ENCODE measurements at regions not wholly inside any gene's neighbourhood (a gene's known extent, or its start where the extent isn't known, plus 50 kb on each side); places are given as distances from the start of the nearest gene placed in this dataset.
"Not testable (repeated sequence)": the region's sequence is repeated elsewhere in the genome, so short reads cannot be mapped to it uniquely, and the experiment has no call there.

DNA sequence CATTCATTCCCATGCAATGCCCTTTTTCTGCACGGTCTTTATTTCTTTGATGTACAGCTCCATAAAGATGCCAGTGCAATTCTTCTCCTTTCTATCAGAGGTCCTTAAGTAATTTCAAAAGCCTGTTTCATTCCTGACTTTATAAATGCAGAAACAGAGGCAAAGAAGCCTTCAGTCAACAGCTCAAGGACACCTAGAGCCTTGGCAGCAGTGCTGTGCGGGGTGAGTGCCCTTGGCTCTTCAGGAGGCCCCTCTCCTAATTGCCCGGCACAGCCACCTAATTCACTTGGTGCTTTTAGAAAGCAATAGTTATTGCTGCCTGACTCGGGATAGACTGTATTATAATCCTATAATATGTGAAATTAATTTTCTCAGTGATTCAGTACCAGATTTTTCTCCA is 169.6 kb upstream of the KLF6 start:
- no peak overlapping the region for H3K4me3 ChIP-seq (ENCODE audit: control insufficient read depth in 2 of 3, extremely low read depth in 1 of 3, insufficient read depth in 2 of 3, low read depth in 1 of 3, low read length in 3 of 3)
- no peaks in the 10 kb centered on the region for H3K79me2 ChIP-seq (ENCODE audit: control insufficient read depth, insufficient read depth, low read length)
- H3K27ac ChIP-seq (ENCODE audit: control insufficient read depth, insufficient read depth, low read length) = no peak overlapping the region
- no peak overlapping the region for H3K4me2 ChIP-seq (ENCODE audit: control insufficient read depth, extremely low read depth, insufficient read depth, low read depth, low read length)
- H3K4me1 ChIP-seq (ENCODE audit: control insufficient read depth, extremely low read depth, insufficient read depth, low read length) = no peaks in the 10 kb centered on the region
- no peaks in the 10 kb centered on the region for H4K20me1 ChIP-seq (ENCODE audit: control insufficient read depth, extremely low read depth, insufficient read depth, low read length)
- FAIRE-seq (no peak), DNase-seq (ENCODE audit: low read depth, low spot score) (no peak)
- no peaks in the 10 kb centered on the region for H3K27me3 ChIP-seq (ENCODE audit: control insufficient read depth, extremely low read depth, insufficient read depth, low read length)
- no peaks in the 10 kb centered on the region for H3K9me3 ChIP-seq (ENCODE audit: control insufficient read depth, low read depth, low read length)
- H3K36me3 ChIP-seq (ENCODE audit: control insufficient read depth in 2 of 2, extremely low read depth in 1 of 2, insufficient read depth in 2 of 2, low read length in 2 of 2) = no peaks in the 10 kb centered on the region
- dilution Hi-C loops (cut with MboI; ENCODE audit: extremely low pct_ligation_motif_present, low sequenced_read_pairs) = no loop called here
- TF ChIP-seq EZH2 (IDR thresholded peaks at IDR 0.05; ENCODE audit: low read length) = no peak
- TF ChIP-seq, protein P1, sequence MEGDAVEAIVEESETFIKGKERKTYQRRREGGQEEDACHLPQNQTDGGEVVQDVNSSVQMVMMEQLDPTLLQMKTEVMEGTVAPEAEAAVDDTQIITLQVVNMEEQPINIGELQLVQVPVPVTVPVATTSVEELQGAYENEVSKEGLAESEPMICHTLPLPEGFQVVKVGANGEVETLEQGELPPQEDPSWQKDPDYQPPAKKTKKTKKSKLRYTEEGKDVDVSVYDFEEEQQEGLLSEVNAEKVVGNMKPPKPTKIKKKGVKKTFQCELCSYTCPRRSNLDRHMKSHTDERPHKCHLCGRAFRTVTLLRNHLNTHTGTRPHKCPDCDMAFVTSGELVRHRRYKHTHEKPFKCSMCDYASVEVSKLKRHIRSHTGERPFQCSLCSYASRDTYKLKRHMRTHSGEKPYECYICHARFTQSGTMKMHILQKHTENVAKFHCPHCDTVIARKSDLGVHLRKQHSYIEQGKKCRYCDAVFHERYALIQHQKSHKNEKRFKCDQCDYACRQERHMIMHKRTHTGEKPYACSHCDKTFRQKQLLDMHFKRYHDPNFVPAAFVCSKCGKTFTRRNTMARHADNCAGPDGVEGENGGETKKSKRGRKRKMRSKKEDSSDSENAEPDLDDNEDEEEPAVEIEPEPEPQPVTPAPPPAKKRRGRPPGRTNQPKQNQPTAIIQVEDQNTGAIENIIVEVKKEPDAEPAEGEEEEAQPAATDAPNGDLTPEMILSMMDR (optimal IDR thresholded peaks at IDR 0.05 in 1 of 3, IDR thresholded peaks at IDR 0.05 in 1 of 3, conservative IDR thresholded peaks at IDR 0.05 in 1 of 3; ENCODE audit: extremely low read depth in 1 of 3, insufficient read depth in 2 of 3, low read length in 3 of 3) = no peak
- no peak overlapping the region for H3K9ac ChIP-seq (ENCODE audit: control insufficient read depth, extremely low read depth, insufficient read depth, low read length)
- H2AFZ ChIP-seq (ENCODE audit: control insufficient read depth, low read length) = no peak overlapping the region
- no peaks in the 10 kb centered on the region for H3K9me1 ChIP-seq (ENCODE audit: control insufficient read depth, extremely low read depth, insufficient read depth, low read length)

DNA sequence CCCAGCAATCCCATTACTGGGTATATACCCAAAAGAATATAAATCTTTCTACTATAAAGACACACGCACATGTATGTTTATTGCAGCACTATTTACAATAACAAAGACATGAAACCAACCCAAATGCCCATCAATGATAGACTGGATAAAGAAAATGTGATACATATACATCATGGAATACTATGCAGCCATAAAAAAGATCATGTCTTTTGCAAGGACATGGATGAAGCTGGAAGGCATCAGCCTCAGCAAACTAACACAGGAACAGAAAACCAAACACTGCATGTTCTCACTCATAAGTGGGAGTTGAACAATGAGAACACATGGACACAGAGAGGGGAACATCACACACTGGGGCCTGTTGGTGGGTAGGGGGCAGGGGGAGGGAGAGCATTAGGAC is 169.0 kb upstream of the KLF6 start:
- H3K4me3 ChIP-seq (ENCODE audit: control insufficient read depth in 2 of 3, extremely low read depth in 1 of 3, insufficient read depth in 2 of 3, low read depth in 1 of 3, low read length in 3 of 3); H4K20me1 ChIP-seq (ENCODE audit: control insufficient read depth, extremely low read depth, insufficient read depth, low read length); H3K9me1 ChIP-seq (ENCODE audit: control insufficient read depth, extremely low read depth, insufficient read depth, low read length); H3K79me2 ChIP-seq (ENCODE audit: control insufficient read depth, insufficient read depth, low read length); H3K27me3 ChIP-seq (ENCODE audit: control insufficient read depth, extremely low read depth, insufficient read depth, low read length); H3K36me3 ChIP-seq (ENCODE audit: control insufficient read depth in 2 of 2, extremely low read depth in 1 of 2, insufficient read depth in 2 of 2, low read length in 2 of 2); FAIRE-seq; H3K27ac ChIP-seq (ENCODE audit: control insufficient read depth, insufficient read depth, low read length); H3K4me1 ChIP-seq (ENCODE audit: control insufficient read depth, extremely low read depth, insufficient read depth, low read length); H3K9me3 ChIP-seq (ENCODE audit: control insufficient read depth, low read depth, low read length); H2AFZ ChIP-seq (ENCODE audit: control insufficient read depth, low read length); dilution Hi-C loops (cut with MboI; ENCODE audit: extremely low pct_ligation_motif_present, low sequenced_read_pairs); H3K9ac ChIP-seq (ENCODE audit: control insufficient read depth, extremely low read depth, insufficient read depth, low read length); DNase-seq (ENCODE audit: low read depth, low spot score); H3K4me2 ChIP-seq (ENCODE audit: control insufficient read depth, extremely low read depth, insufficient read depth, low read depth, low read length): not testable (repeated sequence)

DNA sequence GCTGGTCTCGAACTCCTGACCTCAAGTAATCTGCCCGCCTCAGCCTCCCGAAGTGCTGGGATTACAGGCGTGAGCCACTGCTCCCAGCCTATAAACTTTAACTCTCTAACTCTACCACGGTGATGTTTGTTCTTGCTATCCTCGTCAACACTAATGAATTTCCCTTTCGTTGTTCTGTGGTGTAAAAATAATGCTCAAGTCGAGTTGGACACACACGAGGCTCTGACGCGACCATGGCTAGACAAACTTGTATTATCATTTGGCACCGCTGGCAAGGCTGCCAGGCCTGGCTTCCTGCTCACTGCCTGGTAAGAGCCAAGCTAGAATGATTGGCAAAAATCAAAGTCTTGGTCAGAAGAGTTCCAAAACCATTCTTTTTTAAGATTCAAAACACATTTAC is 167.0 kb upstream of the KLF6 start:
- TF ChIP-seq, protein P1 (optimal IDR thresholded peaks at IDR 0.05 in 1 of 3, IDR thresholded peaks at IDR 0.05 in 1 of 3, conservative IDR thresholded peaks at IDR 0.05 in 1 of 3; ENCODE audit: extremely low read depth in 1 of 3, insufficient read depth in 2 of 3, low read length in 3 of 3) = no peak
- TF ChIP-seq EZH2 (IDR thresholded peaks at IDR 0.05; ENCODE audit: low read length) = no peak
- FAIRE-seq = no peak
- Histone ChIP-seq H4K20me1 (ENCODE audit: control insufficient read depth, extremely low read depth, insufficient read depth, low read length) (no peaks in the 10 kb centered on the region), H2AFZ (ENCODE audit: control insufficient read depth, low read length) (no peak overlapping the region), H3K4me1 (ENCODE audit: control insufficient read depth, extremely low read depth, insufficient read depth, low read length) (peaks cover 5% of the 10 kb centered on the region), H3K4me2 (ENCODE audit: control insufficient read depth, extremely low read depth, insufficient read depth, low read depth, low read length) (no peak overlapping the region), H3K9me1 (ENCODE audit: control insufficient read depth, extremely low read depth, insufficient read depth, low read length) (no peaks in the 10 kb centered on the region), H3K4me3 (ENCODE audit: control insufficient read depth in 2 of 3, extremely low read depth in 1 of 3, insufficient read depth in 2 of 3, low read depth in 1 of 3, low read length in 3 of 3) (no peak overlapping the region), H3K9me3 (ENCODE audit: control insufficient read depth, low read depth, low read length) (no peaks in the 10 kb centered on the region), H3K9ac (ENCODE audit: control insufficient read depth, extremely low read depth, insufficient read depth, low read length) (no peak overlapping the region), H3K27me3 (ENCODE audit: control insufficient read depth, extremely low read depth, insufficient read depth, low read length) (no peaks in the 10 kb centered on the region), H3K36me3 (ENCODE audit: control insufficient read depth in 2 of 2, extremely low read depth in 1 of 2, insufficient read depth in 2 of 2, low read length in 2 of 2) (no peaks in the 10 kb centered on the region), H3K27ac (ENCODE audit: control insufficient read depth, insufficient read depth, low read length) (no peak overlapping the region), H3K79me2 (ENCODE audit: control insufficient read depth, insufficient read depth, low read length) (no peaks in the 10 kb centered on the region)
- dilution Hi-C loops (cut with MboI; ENCODE audit: extremely low pct_ligation_motif_present, low sequenced_read_pairs) = no loop called here
- DNase-seq (ENCODE audit: low read depth, low spot score) = no peak

All from keratinocyte (primary cell).